ENCODE measurements at regions not wholly inside any gene's neighbourhood (a gene's known extent, or its start where the extent isn't known, plus 50 kb on each side); places are given as distances from the start of the nearest gene placed in this dataset.

DNA sequence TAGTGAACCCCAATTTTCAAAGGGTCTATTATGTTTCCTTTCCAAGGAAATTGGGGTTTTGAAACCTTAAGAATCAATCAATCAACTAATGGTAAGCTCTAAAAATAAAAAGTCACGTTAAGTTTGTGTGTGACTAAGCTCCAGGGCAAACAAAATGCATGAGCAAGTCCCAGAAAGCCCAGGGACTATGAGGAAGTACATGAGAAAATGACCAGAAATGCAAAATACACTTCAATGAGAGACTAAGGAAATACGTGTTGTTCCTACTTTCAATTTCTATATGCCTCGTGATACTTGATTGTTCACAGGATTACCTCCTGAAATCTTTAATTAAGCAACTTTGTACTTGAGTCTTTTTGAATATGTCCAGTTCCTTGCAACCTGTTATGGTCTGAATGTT is 684.4 kb upstream of the SYT4 start:
- no peaks in the 10 kb centered on the region for H3K79me2 ChIP-seq (ENCODE audit: control insufficient read depth, insufficient read depth, low read length)
- no peak for TF ChIP-seq EZH2 (IDR thresholded peaks at IDR 0.05; ENCODE audit: low read length)
- TF ChIP-seq, protein P1, sequence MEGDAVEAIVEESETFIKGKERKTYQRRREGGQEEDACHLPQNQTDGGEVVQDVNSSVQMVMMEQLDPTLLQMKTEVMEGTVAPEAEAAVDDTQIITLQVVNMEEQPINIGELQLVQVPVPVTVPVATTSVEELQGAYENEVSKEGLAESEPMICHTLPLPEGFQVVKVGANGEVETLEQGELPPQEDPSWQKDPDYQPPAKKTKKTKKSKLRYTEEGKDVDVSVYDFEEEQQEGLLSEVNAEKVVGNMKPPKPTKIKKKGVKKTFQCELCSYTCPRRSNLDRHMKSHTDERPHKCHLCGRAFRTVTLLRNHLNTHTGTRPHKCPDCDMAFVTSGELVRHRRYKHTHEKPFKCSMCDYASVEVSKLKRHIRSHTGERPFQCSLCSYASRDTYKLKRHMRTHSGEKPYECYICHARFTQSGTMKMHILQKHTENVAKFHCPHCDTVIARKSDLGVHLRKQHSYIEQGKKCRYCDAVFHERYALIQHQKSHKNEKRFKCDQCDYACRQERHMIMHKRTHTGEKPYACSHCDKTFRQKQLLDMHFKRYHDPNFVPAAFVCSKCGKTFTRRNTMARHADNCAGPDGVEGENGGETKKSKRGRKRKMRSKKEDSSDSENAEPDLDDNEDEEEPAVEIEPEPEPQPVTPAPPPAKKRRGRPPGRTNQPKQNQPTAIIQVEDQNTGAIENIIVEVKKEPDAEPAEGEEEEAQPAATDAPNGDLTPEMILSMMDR (optimal IDR thresholded peaks at IDR 0.05 in 1 of 3, IDR thresholded peaks at IDR 0.05 in 1 of 3, conservative IDR thresholded peaks at IDR 0.05 in 1 of 3; ENCODE audit: extremely low read depth in 1 of 3, insufficient read depth in 2 of 3, low read length in 3 of 3) = no peak
- H3K36me3 ChIP-seq (ENCODE audit: control insufficient read depth in 2 of 2, extremely low read depth in 1 of 2, insufficient read depth in 2 of 2, low read length in 2 of 2) = no peaks in the 10 kb centered on the region
- no peak overlapping the region for H3K9ac ChIP-seq (ENCODE audit: control insufficient read depth, extremely low read depth, insufficient read depth, low read length)
- no peaks in the 10 kb centered on the region for H3K27me3 ChIP-seq (ENCODE audit: control insufficient read depth, extremely low read depth, insufficient read depth, low read length)
- no peak for FAIRE-seq
- DNase-seq (ENCODE audit: low read depth, low spot score) = no peak
- H3K9me1 ChIP-seq (ENCODE audit: control insufficient read depth, extremely low read depth, insufficient read depth, low read length) = no peaks in the 10 kb centered on the region
- no peak overlapping the region for H2AFZ ChIP-seq (ENCODE audit: control insufficient read depth, low read length)
- H3K4me1 ChIP-seq (ENCODE audit: control insufficient read depth, extremely low read depth, insufficient read depth, low read length) = no peaks in the 10 kb centered on the region
- dilution Hi-C loops (cut with MboI; ENCODE audit: extremely low pct_ligation_motif_present, low sequenced_read_pairs) = no loop called here
- no peaks in the 10 kb centered on the region for H4K20me1 ChIP-seq (ENCODE audit: control insufficient read depth, extremely low read depth, insufficient read depth, low read length)
- H3K4me3 ChIP-seq (ENCODE audit: control insufficient read depth in 2 of 3, extremely low read depth in 1 of 3, insufficient read depth in 2 of 3, low read depth in 1 of 3, low read length in 3 of 3) = no peak overlapping the region
- H3K4me2 ChIP-seq (ENCODE audit: control insufficient read depth, extremely low read depth, insufficient read depth, low read depth, low read length) = no peak overlapping the region
- H3K9me3 ChIP-seq (ENCODE audit: control insufficient read depth, low read depth, low read length) = no peaks in the 10 kb centered on the region
- H3K27ac ChIP-seq (ENCODE audit: control insufficient read depth, insufficient read depth, low read length) = no peak overlapping the region

- H3K4me1 ChIP-seq (ENCODE audit: control insufficient read depth, extremely low read depth, insufficient read depth, low read length) = no peaks in the 10 kb centered on the region
- no peaks in the 10 kb centered on the region for H4K20me1 ChIP-seq (ENCODE audit: control insufficient read depth, extremely low read depth, insufficient read depth, low read length)
- no peak overlapping the region for H3K9ac ChIP-seq (ENCODE audit: control insufficient read depth, extremely low read depth, insufficient read depth, low read length)
- DNase-seq (ENCODE audit: low read depth, low spot score) = no peak
- H3K9me3 ChIP-seq (ENCODE audit: control insufficient read depth, low read depth, low read length) = no peaks in the 10 kb centered on the region
- H3K36me3 ChIP-seq (ENCODE audit: control insufficient read depth in 2 of 2, extremely low read depth in 1 of 2, insufficient read depth in 2 of 2, low read length in 2 of 2) = no peaks in the 10 kb centered on the region
- dilution Hi-C loops (cut with MboI; ENCODE audit: extremely low pct_ligation_motif_present, low sequenced_read_pairs) = no loop called here
- TF ChIP-seq, protein P1 (optimal IDR thresholded peaks at IDR 0.05 in 1 of 3, IDR thresholded peaks at IDR 0.05 in 1 of 3, conservative IDR thresholded peaks at IDR 0.05 in 1 of 3; ENCODE audit: extremely low read depth in 1 of 3, insufficient read depth in 2 of 3, low read length in 3 of 3) = no peak
- no peak for TF ChIP-seq EZH2 (IDR thresholded peaks at IDR 0.05; ENCODE audit: low read length)
- no peak overlapping the region for H3K4me2 ChIP-seq (ENCODE audit: control insufficient read depth, extremely low read depth, insufficient read depth, low read depth, low read length)
- no peak overlapping the region for H3K27ac ChIP-seq (ENCODE audit: control insufficient read depth, insufficient read depth, low read length)
- H2AFZ ChIP-seq (ENCODE audit: control insufficient read depth, low read length) = no peak overlapping the region
- no peak for FAIRE-seq
- H3K79me2 ChIP-seq (ENCODE audit: control insufficient read depth, insufficient read depth, low read length) = no peaks in the 10 kb centered on the region
- no peak overlapping the region for H3K4me3 ChIP-seq (ENCODE audit: control insufficient read depth in 2 of 3, extremely low read depth in 1 of 3, insufficient read depth in 2 of 3, low read depth in 1 of 3, low read length in 3 of 3)
- H3K27me3 ChIP-seq (ENCODE audit: control insufficient read depth, extremely low read depth, insufficient read depth, low read length) = no peaks in the 10 kb centered on the region
- no peaks in the 10 kb centered on the region for H3K9me1 ChIP-seq (ENCODE audit: control insufficient read depth, extremely low read depth, insufficient read depth, low read length)
Observed at GRCh38 chr18:43964666-43965065, 687.4 kb upstream of the SYT4 start.

Measured in keratinocyte (primary cell).